ENCODE measurements at regions not wholly inside any gene's neighbourhood (a gene's known extent, or its start where the extent isn't known, plus 50 kb on each side); places are given as distances from the start of the nearest gene placed in this dataset.

DNA sequence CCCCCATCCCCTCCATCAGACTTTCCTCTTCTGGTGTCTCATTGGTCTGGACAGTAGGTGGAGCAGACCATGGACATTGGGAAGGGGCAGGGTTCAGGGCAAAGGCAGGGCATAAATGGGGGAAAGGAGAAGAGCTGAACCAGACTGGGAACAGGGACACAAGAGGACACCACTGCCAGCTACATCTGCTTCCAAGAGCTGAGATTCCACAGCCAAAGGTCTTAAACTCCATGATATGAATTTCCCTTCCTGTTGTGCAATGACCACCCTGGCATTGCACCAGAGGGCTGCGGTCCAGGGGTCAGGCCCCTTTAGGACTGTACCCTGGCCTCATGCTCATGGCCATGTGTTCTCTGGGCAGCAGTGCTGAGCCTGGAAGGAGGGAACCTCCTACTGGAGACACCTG lies 137.9 kb downstream of the MAFB start:
- DNase-seq (ENCODE audit: low read depth), result no peak
- H3K4me3 ChIP-seq (ENCODE audit: low read length), result no peak overlapping the region
- TF ChIP-seq, protein P1, sequence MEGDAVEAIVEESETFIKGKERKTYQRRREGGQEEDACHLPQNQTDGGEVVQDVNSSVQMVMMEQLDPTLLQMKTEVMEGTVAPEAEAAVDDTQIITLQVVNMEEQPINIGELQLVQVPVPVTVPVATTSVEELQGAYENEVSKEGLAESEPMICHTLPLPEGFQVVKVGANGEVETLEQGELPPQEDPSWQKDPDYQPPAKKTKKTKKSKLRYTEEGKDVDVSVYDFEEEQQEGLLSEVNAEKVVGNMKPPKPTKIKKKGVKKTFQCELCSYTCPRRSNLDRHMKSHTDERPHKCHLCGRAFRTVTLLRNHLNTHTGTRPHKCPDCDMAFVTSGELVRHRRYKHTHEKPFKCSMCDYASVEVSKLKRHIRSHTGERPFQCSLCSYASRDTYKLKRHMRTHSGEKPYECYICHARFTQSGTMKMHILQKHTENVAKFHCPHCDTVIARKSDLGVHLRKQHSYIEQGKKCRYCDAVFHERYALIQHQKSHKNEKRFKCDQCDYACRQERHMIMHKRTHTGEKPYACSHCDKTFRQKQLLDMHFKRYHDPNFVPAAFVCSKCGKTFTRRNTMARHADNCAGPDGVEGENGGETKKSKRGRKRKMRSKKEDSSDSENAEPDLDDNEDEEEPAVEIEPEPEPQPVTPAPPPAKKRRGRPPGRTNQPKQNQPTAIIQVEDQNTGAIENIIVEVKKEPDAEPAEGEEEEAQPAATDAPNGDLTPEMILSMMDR (IDR thresholded peaks at IDR 0.05; ENCODE audit: insufficient read depth, low read depth, low read length, missing control alignments), result no peak

DNA sequence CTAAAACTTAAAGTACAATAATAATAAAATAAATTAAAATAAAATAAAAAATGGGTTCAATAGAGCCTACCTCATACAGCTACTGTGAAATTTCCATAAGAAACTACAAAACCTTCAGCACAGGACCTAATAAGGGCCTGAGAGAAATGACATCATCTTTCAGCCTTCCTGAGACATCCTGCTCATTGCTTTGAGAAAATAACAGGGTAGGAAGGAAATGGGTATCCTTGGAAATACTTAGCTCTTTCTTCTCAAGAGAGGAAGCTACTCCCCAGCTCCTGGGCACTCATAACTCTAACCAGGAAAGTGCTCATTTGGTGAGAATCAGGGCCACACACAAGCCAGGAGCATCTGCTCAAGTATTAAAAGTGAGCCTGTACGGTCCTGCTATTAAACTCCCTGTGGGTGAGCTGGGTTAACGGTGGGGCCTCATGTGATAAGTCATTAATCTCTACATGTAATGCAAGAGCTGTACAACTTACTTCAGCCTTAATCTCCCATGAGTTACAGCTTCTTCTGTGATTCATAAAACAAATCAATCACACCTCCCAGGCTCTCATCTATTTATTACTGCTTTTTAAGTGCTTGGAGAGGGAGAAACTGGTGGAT lies 141.4 kb downstream of the MAFB start:
- no peak overlapping the region for H3K4me3 ChIP-seq (ENCODE audit: low read length)
- no peak for DNase-seq (ENCODE audit: low read depth)
- TF ChIP-seq, protein P1 (IDR thresholded peaks at IDR 0.05; ENCODE audit: insufficient read depth, low read depth, low read length, missing control alignments), result no peak

DNA sequence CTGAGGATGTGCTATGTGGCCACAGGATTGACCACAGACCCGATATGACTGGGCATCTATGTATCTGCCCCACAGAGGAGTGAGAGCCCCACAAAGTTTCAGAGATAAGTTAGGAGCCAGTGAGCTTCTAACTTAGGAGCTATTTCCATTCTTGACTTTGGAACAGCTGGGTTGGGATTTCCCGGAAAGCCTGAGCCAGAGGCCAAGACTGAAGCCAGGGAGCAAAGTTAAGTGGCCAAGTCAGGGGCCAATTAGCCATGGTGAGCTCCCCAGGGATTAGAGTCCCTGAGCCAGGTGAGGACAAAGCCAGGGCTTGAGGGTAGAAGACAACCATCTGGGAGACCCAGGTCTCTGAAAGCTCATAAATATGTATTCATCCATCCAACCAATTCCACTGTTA lies 143.6 kb downstream of the MAFB start:
- DNase-seq (ENCODE audit: low read depth), result no peak
- TF ChIP-seq, protein P1 (IDR thresholded peaks at IDR 0.05; ENCODE audit: insufficient read depth, low read depth, low read length, missing control alignments), result no peak
- no peak overlapping the region for H3K4me3 ChIP-seq (ENCODE audit: low read length)

DNA sequence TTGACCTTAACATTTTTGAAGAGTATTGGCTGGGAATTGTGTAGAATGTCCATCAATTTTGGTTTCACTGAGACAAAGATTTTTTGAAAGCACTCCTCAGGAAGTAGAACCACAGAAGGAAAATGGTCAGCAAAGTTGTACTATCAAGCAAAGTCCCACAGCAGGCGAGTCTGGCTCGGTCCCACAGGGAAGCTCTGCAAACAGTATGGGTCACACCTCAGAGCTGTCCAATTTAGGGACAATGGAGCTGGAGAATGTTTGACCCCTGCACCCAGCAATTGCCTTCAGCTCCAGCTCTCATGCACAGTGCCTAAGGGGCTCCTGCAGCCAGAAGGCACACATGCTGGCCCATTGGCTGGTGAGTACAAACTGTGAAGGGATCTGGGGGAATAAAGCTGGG lies 147.0 kb downstream of the MAFB start:
- H3K4me3 ChIP-seq (ENCODE audit: low read length), result no peak overlapping the region
- TF ChIP-seq, protein P1 (IDR thresholded peaks at IDR 0.05; ENCODE audit: insufficient read depth, low read depth, low read length, missing control alignments), result no peak
- DNase-seq (ENCODE audit: low read depth), result no peak

DNA sequence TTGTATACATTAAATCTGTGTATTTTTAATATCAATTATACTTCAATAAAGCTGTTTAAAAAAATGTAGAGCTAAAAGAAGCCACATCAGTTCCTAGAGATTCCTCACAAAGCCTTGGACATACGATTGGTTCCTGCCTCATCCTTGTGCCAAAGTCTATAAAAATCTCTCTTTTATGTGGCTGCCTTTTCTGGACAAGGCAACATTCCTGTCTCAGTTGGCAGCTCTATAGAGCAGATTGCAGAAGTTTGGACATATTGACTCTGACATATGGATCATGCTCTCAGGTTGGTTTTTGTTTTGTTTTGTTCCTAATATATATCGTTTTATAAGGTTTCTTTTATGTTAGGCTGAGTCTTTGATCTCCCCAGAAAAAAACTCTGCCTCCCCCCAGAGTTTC lies 148.9 kb downstream of the MAFB start:
- H3K4me3 ChIP-seq (ENCODE audit: low read length), result no peak overlapping the region
- TF ChIP-seq, protein P1 (IDR thresholded peaks at IDR 0.05; ENCODE audit: insufficient read depth, low read depth, low read length, missing control alignments), result no peak
- DNase-seq (ENCODE audit: low read depth), result no peak

DNA sequence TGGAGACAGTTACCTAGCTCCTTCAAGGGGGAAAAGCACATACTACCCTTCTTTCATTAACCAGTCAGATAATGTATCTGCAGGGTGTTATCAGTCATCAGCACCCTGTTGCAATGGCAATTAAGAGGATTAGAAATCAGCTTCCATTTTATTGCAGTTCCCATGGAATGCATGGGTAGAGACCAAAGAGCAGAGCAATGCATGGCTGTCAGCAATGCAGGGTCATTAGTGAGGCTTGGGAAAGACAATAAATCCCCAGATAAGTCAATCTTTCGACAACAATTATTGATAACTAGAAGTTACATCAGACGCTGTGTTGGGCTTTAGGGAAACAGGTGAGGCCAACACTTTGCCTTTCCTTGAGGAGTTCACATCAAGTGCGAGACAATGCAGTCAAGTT lies 150.9 kb downstream of the MAFB start:
- no peak for DNase-seq (ENCODE audit: low read depth)
- TF ChIP-seq, protein P1 (IDR thresholded peaks at IDR 0.05; ENCODE audit: insufficient read depth, low read depth, low read length, missing control alignments), result no peak
- no peak overlapping the region for H3K4me3 ChIP-seq (ENCODE audit: low read length)

DNA sequence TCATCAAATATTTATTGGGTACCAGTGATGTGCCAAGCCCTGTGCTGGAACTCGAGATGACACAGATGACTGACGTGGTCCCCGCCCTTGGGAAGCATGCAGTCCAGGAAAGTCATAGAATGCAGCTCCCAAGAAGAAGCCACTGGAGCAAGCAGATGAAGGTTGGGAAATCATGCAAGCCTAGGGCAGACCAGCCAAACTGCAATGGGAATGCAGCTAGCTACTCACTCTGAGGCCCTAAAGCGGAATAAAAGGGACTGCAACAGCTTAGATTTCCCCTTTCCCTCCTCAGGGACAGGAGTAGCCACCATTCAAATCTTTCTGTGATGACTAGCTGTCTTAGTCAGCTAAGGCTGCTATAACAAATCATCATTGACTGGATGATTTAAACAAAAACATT lies 152.2 kb downstream of the MAFB start:
- TF ChIP-seq, protein P1 (IDR thresholded peaks at IDR 0.05; ENCODE audit: insufficient read depth, low read depth, low read length, missing control alignments), result no peak
- DNase-seq (ENCODE audit: low read depth), result peak; percentile 62
- no peak overlapping the region for H3K4me3 ChIP-seq (ENCODE audit: low read length)

Data from epithelial cell of esophagus (primary cell).